Chondrocyte (in vitro differentiated cells): ENCODE measurements at regions not wholly inside any gene's neighbourhood (a gene's known extent, or its start where the extent isn't known, plus 50 kb on each side); places are given as distances from the start of the nearest gene placed in this dataset.
"Not testable (repeated sequence)": the region's sequence is repeated elsewhere in the genome, so short reads cannot be mapped to it uniquely, and the experiment has no call there.

Source experiments
- DNase-seq: peaks from one replicate; pipeline ENCODE4 v3.0.0; 2021; ENCODE audit warnings: mixed read lengths, low spot score
- H3K27ac Mint-ChIP-seq: one replicate; pipeline ENCODE4 v1.8.0; 2021; ENCODE audit warnings: mild to moderate bottlenecking, moderate library complexity, mixed read lengths; ENCODE audit not compliant: unreplicated experiment
- H3K27me3 Mint-ChIP-seq: 2 replicates; pipeline ENCODE4 v1.8.0; 2021; ENCODE audit warnings: low read depth, mixed read lengths
- H3K36me3 Mint-ChIP-seq: 2 replicates; pipeline ENCODE4 v1.8.0; 2021; ENCODE audit warnings: low read depth, mixed read lengths
- H3K4me1 Mint-ChIP-seq: 2 replicates; pipeline ENCODE4 v1.8.0; 2021; ENCODE audit warnings: low read depth, mild to moderate bottlenecking, mixed read lengths
- H3K4me3 Mint-ChIP-seq: one replicate; pipeline ENCODE4 v1.8.0; 2021; ENCODE audit warnings: mild to moderate bottlenecking, moderate library complexity, mixed read lengths; ENCODE audit not compliant: unreplicated experiment
- H3K9me3 Mint-ChIP-seq: 2 replicates; pipeline ENCODE4 v1.8.0; 2021; ENCODE audit warnings: low read depth, mixed read lengths
- TF ChIP-seq, protein P1 (sequence below): fragments of 200-600 bp; sonication (generic); IDR thresholded peaks from 2 replicates; pipeline ENCODE4 v1.5.0; 2021; ENCODE audit warnings: antibody characterized with exemption, mild to moderate bottlenecking, moderate library complexity

GRCh38 chr2:64814007-64814406 is 160.3 kb upstream of the SERTAD2 start:
- H3K27ac Mint-ChIP-seq: no peak overlapping the region
- H3K27me3 Mint-ChIP-seq: peaks cover 3% of the 10 kb centered on the region
- H3K9me3 Mint-ChIP-seq: no peaks in the 10 kb centered on the region
- H3K4me3 Mint-ChIP-seq: no peak overlapping the region
- H3K4me1 Mint-ChIP-seq: peaks cover 3% of the 10 kb centered on the region
- DNase-seq: no peak
- no peaks in the 10 kb centered on the region for H3K36me3 Mint-ChIP-seq
- TF ChIP-seq, protein P1, sequence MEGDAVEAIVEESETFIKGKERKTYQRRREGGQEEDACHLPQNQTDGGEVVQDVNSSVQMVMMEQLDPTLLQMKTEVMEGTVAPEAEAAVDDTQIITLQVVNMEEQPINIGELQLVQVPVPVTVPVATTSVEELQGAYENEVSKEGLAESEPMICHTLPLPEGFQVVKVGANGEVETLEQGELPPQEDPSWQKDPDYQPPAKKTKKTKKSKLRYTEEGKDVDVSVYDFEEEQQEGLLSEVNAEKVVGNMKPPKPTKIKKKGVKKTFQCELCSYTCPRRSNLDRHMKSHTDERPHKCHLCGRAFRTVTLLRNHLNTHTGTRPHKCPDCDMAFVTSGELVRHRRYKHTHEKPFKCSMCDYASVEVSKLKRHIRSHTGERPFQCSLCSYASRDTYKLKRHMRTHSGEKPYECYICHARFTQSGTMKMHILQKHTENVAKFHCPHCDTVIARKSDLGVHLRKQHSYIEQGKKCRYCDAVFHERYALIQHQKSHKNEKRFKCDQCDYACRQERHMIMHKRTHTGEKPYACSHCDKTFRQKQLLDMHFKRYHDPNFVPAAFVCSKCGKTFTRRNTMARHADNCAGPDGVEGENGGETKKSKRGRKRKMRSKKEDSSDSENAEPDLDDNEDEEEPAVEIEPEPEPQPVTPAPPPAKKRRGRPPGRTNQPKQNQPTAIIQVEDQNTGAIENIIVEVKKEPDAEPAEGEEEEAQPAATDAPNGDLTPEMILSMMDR: no peak

- not testable (repeated sequence) for H3K4me3 Mint-ChIP-seq
Observed at GRCh38 chr2:64816526-64816925, 162.8 kb upstream of the SERTAD2 start.

DNA sequence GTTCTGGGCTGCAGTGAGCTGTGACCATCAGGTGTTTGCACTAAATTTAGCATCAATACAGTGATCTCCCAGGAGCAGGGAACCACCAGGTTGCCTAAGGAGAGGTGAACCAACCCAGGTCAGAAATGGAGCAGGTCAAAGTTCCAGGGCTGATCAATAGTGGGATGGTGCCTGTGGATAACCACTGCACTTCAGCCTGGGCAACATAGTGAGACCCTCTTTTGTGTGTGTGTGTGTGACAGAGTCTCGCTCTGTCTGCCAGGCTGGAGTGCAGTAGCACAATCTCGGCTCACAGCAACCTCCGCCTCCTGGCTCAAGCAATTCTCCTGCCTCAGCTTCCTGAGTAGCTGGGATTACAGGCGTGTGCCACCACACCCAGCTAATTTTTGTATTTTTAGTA is 163.7 kb upstream of the SERTAD2 start:
- no peaks in the 10 kb centered on the region for H3K36me3 Mint-ChIP-seq
- TF ChIP-seq, protein P1: no peak
- H3K4me3 Mint-ChIP-seq: no peak overlapping the region
- H3K27ac Mint-ChIP-seq: no peak overlapping the region
- H3K4me1 Mint-ChIP-seq: peaks cover 3% of the 10 kb centered on the region
- H3K27me3 Mint-ChIP-seq: peaks cover 3% of the 10 kb centered on the region
- DNase-seq: no peak
- no peaks in the 10 kb centered on the region for H3K9me3 Mint-ChIP-seq

More at GRCh38 chr2:64816526-64816925, 162.8 kb upstream of the SERTAD2 start:
- H3K4me1 Mint-ChIP-seq, DNase-seq, H3K27me3 Mint-ChIP-seq, H3K27ac Mint-ChIP-seq, H3K36me3 Mint-ChIP-seq, H3K9me3 Mint-ChIP-seq: not testable (repeated sequence)

GRCh38 chr2:64818664-64819060 is 164.9 kb upstream of the SERTAD2 start:
- H3K4me3 Mint-ChIP-seq: no peak overlapping the region
- H3K36me3 Mint-ChIP-seq: no peaks in the 10 kb centered on the region
- H3K27me3 Mint-ChIP-seq: peaks cover 3% of the 10 kb centered on the region
- peaks cover 3% of the 10 kb centered on the region for H3K4me1 Mint-ChIP-seq
- H3K9me3 Mint-ChIP-seq: no peaks in the 10 kb centered on the region
- DNase-seq: no peak
- TF ChIP-seq, protein P1: no peak
- no peak overlapping the region for H3K27ac Mint-ChIP-seq

GRCh38 chr2:64819361-64819760 is 165.6 kb upstream of the SERTAD2 start:
- Mint-ChIP-seq H3K4me1 (no peaks in the 10 kb centered on the region), H3K9me3 (no peaks in the 10 kb centered on the region)
- TF ChIP-seq, protein P1: no peak

More at GRCh38 chr2:64819361-64819760, 165.6 kb upstream of the SERTAD2 start:
- Mint-ChIP-seq H3K27ac (no peak overlapping the region), H3K36me3 (no peaks in the 10 kb centered on the region), H3K27me3 (peaks cover 3% of the 10 kb centered on the region), H3K4me3 (no peak overlapping the region)
- no peak for DNase-seq
